AG04450 (cell line): ENCODE measurements at regions not wholly inside any gene's neighbourhood (a gene's known extent, or its start where the extent isn't known, plus 50 kb on each side); places are given as distances from the start of the nearest gene placed in this dataset.

ENCODE experiments used
- CTCF ChIA-PET: fragments of 300-600, 350-600 bp; formaldehyde crosslinking; extraction: SDS; loops from one replicate; lab custom pipeline; 2022; ENCODE audit warnings: antibody characterized with exemption, inconsistent platforms; lab: Charles Lee
- POLR2A ChIA-PET: fragments of 350-600 bp; formaldehyde crosslinking; extraction: SDS; loops from one replicate; lab custom pipeline; 2021; ENCODE audit warnings: antibody characterized with exemption, inconsistent platforms; lab: Yijun Ruan, JAX
- DNase-seq: peaks from one replicate; pipeline ENCODE4 v3.0.0-alpha.2; 2011; ENCODE audit warnings: low read depth, low spot score
- H3K27ac ChIP-seq: one replicate; pipeline ENCODE4 v1.5.1; 2012; ENCODE audit warnings: low read depth, low read length, control low read depth
- H3K27me3 ChIP-seq: one replicate; pipeline ENCODE4 v1.6.0; 2012; ENCODE audit warnings: low read length; ENCODE audit not compliant: control insufficient read depth, insufficient read depth
- H3K4me3 ChIP-seq: 2 replicates; pipeline ENCODE4 v1.5.1; 2011; ENCODE audit warnings: mild to moderate bottlenecking, low read depth, low read length, control low read depth
- H3K9me3 ChIP-seq: 2 replicates; pipeline ENCODE4 v1.5.1; 2012; ENCODE audit warnings: low read length; ENCODE audit not compliant: control insufficient read depth, insufficient read depth
- CTCF ChIP-seq: IDR thresholded peaks from 2 replicates; pipeline ENCODE4 v1.5.1; 2011; ENCODE audit warnings: low read depth, low read length, control low read depth, inconsistent platforms

- no peaks in the 10 kb centered on the region for H3K27me3 ChIP-seq
- H3K4me3 ChIP-seq, result no peak overlapping the region
- POLR2A ChIA-PET, result no interaction called here
- no peak for DNase-seq
- no peak overlapping the region for H3K27ac ChIP-seq
- CTCF ChIA-PET, result no interaction called here
- no peak for TF ChIP-seq CTCF
- no peaks in the 10 kb centered on the region for H3K9me3 ChIP-seq
These were observed 103.3 kb upstream of the FSTL4 start for GRCh38 chr5:133715616-133716015.

GRCh38 chr5:133715216-133715615 is 102.9 kb upstream of the FSTL4 start:
- H3K9me3 ChIP-seq, result no peaks in the 10 kb centered on the region
- no peaks in the 10 kb centered on the region for H3K27me3 ChIP-seq
- H3K4me3 ChIP-seq, result no peak overlapping the region
- no peak overlapping the region for H3K27ac ChIP-seq
- POLR2A ChIA-PET, result no interaction called here
- CTCF ChIA-PET, result no interaction called here
- DNase-seq, result no peak
- TF ChIP-seq CTCF, result no peak

- ChIA-PET POLR2A (no interaction called here), CTCF (no interaction called here)
- H3K4me3 ChIP-seq, result no peak overlapping the region
- TF ChIP-seq CTCF, result no peak
- H3K9me3 ChIP-seq, result no peaks in the 10 kb centered on the region
- H3K27me3 ChIP-seq, result no peaks in the 10 kb centered on the region
- H3K27ac ChIP-seq, result no peak overlapping the region
- no peak for DNase-seq
These were observed 102.0 kb upstream of the FSTL4 start for GRCh38 chr5:133714161-133714915.

GRCh38 chr5:133713751-133714150 is 101.4 kb upstream of the FSTL4 start:
- H3K4me3 ChIP-seq, result no peak overlapping the region
- ChIA-PET POLR2A (no interaction called here), CTCF (no interaction called here)
- DNase-seq, result no peak
- no peaks in the 10 kb centered on the region for H3K27me3 ChIP-seq
- H3K27ac ChIP-seq, result no peak overlapping the region
- H3K9me3 ChIP-seq, result no peaks in the 10 kb centered on the region
- no peak for TF ChIP-seq CTCF

- TF ChIP-seq CTCF, result no peak
These were observed 100.9 kb upstream of the FSTL4 start for GRCh38 chr5:133713209-133713608.

More at GRCh38 chr5:133713209-133713608, 100.9 kb upstream of the FSTL4 start:
- ChIA-PET CTCF (no interaction called here), POLR2A (no interaction called here)
- Histone ChIP-seq H3K27ac (no peak overlapping the region), H3K27me3 (no peaks in the 10 kb centered on the region), H3K4me3 (no peak overlapping the region), H3K9me3 (no peaks in the 10 kb centered on the region)
- DNase-seq, result no peak
